ENCODE measurements at regions not wholly inside any gene's neighbourhood (a gene's known extent, or its start where the extent isn't known, plus 50 kb on each side); places are given as distances from the start of the nearest gene placed in this dataset.
"Not testable (repeated sequence)": the region's sequence is repeated elsewhere in the genome, so short reads cannot be mapped to it uniquely, and the experiment has no call there.

DNA sequence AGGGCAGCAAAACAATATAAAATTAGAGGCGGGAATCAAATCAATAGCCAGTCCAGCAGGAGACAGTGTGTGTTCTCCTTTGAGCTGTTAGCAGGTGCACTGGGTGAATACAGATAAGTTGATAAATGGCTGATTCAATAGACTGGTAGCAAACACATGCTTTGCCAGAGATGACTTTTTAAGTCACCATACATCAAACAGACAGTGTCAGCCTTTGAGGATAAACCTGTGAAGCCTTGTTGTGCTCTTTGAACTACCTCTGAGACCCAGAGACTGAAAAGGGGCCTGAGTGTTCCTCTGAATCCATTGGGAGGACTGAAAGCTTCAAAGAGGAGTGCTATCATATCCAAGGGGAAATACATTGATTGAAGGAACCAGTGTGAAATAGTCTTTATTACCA lies 301.9 kb downstream of the RASEF start:
- H3K36me3 ChIP-seq (ENCODE audit: low read depth, missing control alignments), result no peaks in the 10 kb centered on the region
- no peaks in the 10 kb centered on the region for H3K9me3 ChIP-seq
- TF ChIP-seq POLR2A (IDR thresholded peaks at IDR 0.05), result no peak
- TF ChIP-seq, protein P1, sequence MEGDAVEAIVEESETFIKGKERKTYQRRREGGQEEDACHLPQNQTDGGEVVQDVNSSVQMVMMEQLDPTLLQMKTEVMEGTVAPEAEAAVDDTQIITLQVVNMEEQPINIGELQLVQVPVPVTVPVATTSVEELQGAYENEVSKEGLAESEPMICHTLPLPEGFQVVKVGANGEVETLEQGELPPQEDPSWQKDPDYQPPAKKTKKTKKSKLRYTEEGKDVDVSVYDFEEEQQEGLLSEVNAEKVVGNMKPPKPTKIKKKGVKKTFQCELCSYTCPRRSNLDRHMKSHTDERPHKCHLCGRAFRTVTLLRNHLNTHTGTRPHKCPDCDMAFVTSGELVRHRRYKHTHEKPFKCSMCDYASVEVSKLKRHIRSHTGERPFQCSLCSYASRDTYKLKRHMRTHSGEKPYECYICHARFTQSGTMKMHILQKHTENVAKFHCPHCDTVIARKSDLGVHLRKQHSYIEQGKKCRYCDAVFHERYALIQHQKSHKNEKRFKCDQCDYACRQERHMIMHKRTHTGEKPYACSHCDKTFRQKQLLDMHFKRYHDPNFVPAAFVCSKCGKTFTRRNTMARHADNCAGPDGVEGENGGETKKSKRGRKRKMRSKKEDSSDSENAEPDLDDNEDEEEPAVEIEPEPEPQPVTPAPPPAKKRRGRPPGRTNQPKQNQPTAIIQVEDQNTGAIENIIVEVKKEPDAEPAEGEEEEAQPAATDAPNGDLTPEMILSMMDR (IDR thresholded peaks at IDR 0.05), result no peak
- DNase-seq, result no peak
- 96 to 100% methylated on average over 1 of the region's 1 CpG for WGBS, 2 donors
- intact Hi-C loops (cut with DNase I; ENCODE audit: low total_unique reads), result no loop called here
- H3K27me3 ChIP-seq, result no peaks in the 10 kb centered on the region
- H3K4me1 ChIP-seq, result no peaks in the 10 kb centered on the region
- no peak overlapping the region for H3K27ac ChIP-seq
- no peak overlapping the region for H3K4me3 ChIP-seq

- TF ChIP-seq, protein P1 (IDR thresholded peaks at IDR 0.05), result no peak
- TF ChIP-seq POLR2A (IDR thresholded peaks at IDR 0.05), result no peak
- WGBS, 2 donors, result 94 to 95% methylated on average over 3 of the region's 3 CpGs
- Histone ChIP-seq H3K36me3 (ENCODE audit: low read depth, missing control alignments) (no peaks in the 10 kb centered on the region), H3K9me3 (no peaks in the 10 kb centered on the region), H3K4me1 (no peaks in the 10 kb centered on the region), H3K4me3 (no peak overlapping the region), H3K27ac (no peak overlapping the region), H3K27me3 (no peaks in the 10 kb centered on the region)
- no peak for DNase-seq
- intact Hi-C loops (cut with DNase I; ENCODE audit: low total_unique reads), result no loop called here
Observed at GRCh38 chr9:82761956-82762355, 301.0 kb downstream of the RASEF start.

GRCh38 chr9:82763656-82764055 lies 299.3 kb downstream of the RASEF start:
- H3K4me1 ChIP-seq, result no peaks in the 10 kb centered on the region
- no peaks in the 10 kb centered on the region for H3K9me3 ChIP-seq
- no peaks in the 10 kb centered on the region for H3K27me3 ChIP-seq
- intact Hi-C loops (cut with DNase I; ENCODE audit: low total_unique reads), result no loop called here
- DNase-seq, result no peak
- H3K27ac ChIP-seq, result no peak overlapping the region
- 63 to 70% methylated on average over 3 of the region's 3 CpGs for WGBS, 2 donors
- H3K36me3 ChIP-seq (ENCODE audit: low read depth, missing control alignments), result no peaks in the 10 kb centered on the region
- TF ChIP-seq, protein P1 (IDR thresholded peaks at IDR 0.05), result no peak
- no peak for TF ChIP-seq POLR2A (IDR thresholded peaks at IDR 0.05)
- H3K4me3 ChIP-seq, result no peak overlapping the region

DNA sequence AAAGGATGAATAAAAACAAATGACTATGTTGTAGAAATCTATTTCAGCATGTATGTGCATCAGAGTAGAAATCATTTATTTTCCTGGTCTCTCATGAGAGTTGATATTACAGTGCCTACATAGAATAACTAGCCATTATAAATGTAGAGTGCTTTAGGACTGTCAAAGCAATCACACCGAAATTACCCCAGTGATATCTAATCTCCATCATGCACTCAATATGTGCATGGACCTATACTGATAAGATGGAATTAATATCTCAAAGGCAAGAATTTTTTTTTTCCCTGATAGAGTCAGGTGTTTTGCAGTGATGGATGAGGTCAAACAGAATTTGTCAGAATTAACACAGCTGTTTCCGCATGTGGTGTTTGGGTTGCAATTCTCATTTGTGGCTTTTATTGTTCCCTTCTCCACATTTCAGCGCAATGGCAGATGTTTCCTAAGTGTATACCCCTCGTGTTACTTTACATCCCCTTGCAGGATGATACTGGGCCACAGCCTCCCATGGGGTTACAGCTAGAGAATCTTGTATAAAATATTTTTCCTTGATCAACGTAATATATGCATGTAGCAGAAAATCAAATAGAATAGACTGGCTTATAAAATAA lies 298.8 kb downstream of the RASEF start:
- TF ChIP-seq POLR2A (IDR thresholded peaks at IDR 0.05), result no peak
- TF ChIP-seq, protein P1 (IDR thresholded peaks at IDR 0.05), result no peak
- Histone ChIP-seq H3K27ac (no peak overlapping the region), H3K4me3 (no peak overlapping the region), H3K4me1 (no peaks in the 10 kb centered on the region), H3K36me3 (ENCODE audit: low read depth, missing control alignments) (no peaks in the 10 kb centered on the region), H3K9me3 (no peaks in the 10 kb centered on the region), H3K27me3 (no peaks in the 10 kb centered on the region)
- WGBS, 2 donors, result 79 to 86% methylated on average over 5 of the region's 5 CpGs
- intact Hi-C loops (cut with DNase I; ENCODE audit: low total_unique reads), result no loop called here
- no peak for DNase-seq

DNA sequence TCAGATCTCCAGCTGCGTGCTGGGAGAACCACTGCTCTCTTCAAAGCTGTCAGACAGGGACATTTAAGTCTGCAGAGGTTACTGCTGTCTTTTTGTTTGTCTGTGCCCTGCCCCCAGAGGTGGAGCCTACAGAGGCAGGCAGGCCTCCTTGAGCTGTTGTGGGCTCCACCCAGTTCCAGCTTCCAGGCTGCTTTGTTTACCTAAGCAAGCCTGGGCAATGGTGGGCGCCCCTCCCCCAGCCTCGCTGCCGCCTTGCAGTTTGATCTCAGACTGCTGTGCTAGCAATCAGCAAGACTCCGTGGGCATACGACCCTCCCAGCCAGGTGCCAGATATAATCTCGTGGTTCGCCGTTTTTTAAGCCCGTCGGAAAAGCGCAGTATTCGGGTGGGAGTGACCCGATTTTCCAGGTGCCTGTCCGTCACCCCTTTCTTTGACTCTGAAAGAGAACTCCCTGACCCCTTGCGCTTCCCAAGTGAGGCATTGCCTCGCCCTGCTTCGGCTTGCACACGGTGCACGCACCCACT lies 288.2 kb downstream of the RASEF start:
- not testable (repeated sequence) for H3K36me3 ChIP-seq (ENCODE audit: low read depth, missing control alignments)

More for the DNA sequence above, 288.2 kb downstream of the RASEF start:
- DNase-seq; H3K4me1 ChIP-seq; intact Hi-C loops (cut with DNase I; ENCODE audit: low total_unique reads); H3K27ac ChIP-seq; H3K4me3 ChIP-seq; H3K9me3 ChIP-seq; H3K27me3 ChIP-seq: not testable (repeated sequence)
- WGBS, 2 donors, result 84 to 91% methylated on average over 9 to 20 of the region's 20 CpGs

Data from testis (tissue), 2 donors.